Natural killer cell (primary cell): ENCODE measurements at regions not wholly inside any gene's neighbourhood (a gene's known extent, or its start where the extent isn't known, plus 50 kb on each side); places are given as distances from the start of the nearest gene placed in this dataset.

ENCODE experiments used
- ATAC-seq, 3 donors: fragments of 150-1000 bp in 2 of 3; fragments of 200-7000 bp in 1 of 3; cut with Tn5 transposase; 1 replicate in 1 of 3; 2 replicates in 2 of 3; pipeline ENCODE4 v1.10.0; 2021; ENCODE audit warnings: mild to moderate bottlenecking in 2 of 3, moderate library complexity in 2 of 3
- DNase-seq, 2 donors: peaks; one replicate each; pipeline versions ENCODE4 v3.0.0 to v3.0.0-alpha.2; 2013 to 2021; ENCODE audit warnings: mixed read lengths in 1 of 2
- H3K27ac ChIP-seq: one replicate; pipeline ENCODE4 v1.5.1; 2013; ENCODE audit warnings: mild to moderate bottlenecking, low read length
- H3K27me3 ChIP-seq: one replicate; pipeline ENCODE4 v1.6.1; 2013; ENCODE audit warnings: low read length; ENCODE audit not compliant: control insufficient read depth, insufficient read depth
- H3K36me3 ChIP-seq: one replicate; pipeline ENCODE4 v1.6.1; 2013; ENCODE audit warnings: low read length; ENCODE audit not compliant: control insufficient read depth, insufficient read depth
- H3K4me1 ChIP-seq: one replicate; pipeline ENCODE4 v1.6.1; 2013; ENCODE audit warnings: low read length; ENCODE audit not compliant: control insufficient read depth, insufficient read depth
- H3K4me3 ChIP-seq: one replicate; pipeline ENCODE4 v1.5.1; 2013; ENCODE audit warnings: low read length
- H3K9me3 ChIP-seq: one replicate; pipeline ENCODE4 v1.6.1; 2013; ENCODE audit warnings: low read length; ENCODE audit not compliant: control insufficient read depth, insufficient read depth
- H3K27ac Mint-ChIP-seq, 2 donors: one replicate each; pipeline ENCODE4 v1.8.0; 2022; ENCODE audit warnings: mild to moderate bottlenecking in 2 of 2, mixed read lengths in 2 of 2, moderate library complexity in 1 of 2
- H3K27me3 Mint-ChIP-seq, 2 donors: one replicate each; pipeline ENCODE4 v1.8.0; 2022; ENCODE audit warnings: low read depth in 2 of 2, mixed read lengths in 2 of 2
- H3K36me3 Mint-ChIP-seq: one replicate; pipeline ENCODE4 v1.8.0; 2022; ENCODE audit warnings: mixed read lengths
- H3K4me1 Mint-ChIP-seq, 2 donors: one replicate each; pipeline ENCODE4 v1.8.0; 2022; ENCODE audit warnings: mixed read lengths in 2 of 2
- H3K4me3 Mint-ChIP-seq: one replicate; pipeline ENCODE4 v1.8.0; 2022; ENCODE audit warnings: mild to moderate bottlenecking, moderate library complexity, mixed read lengths
- H3K9me3 Mint-ChIP-seq, 2 donors: one replicate each; pipeline ENCODE4 v1.8.0; 2022; ENCODE audit warnings: mixed read lengths in 2 of 2
- WGBS: methylation state at CpG from one replicate; pipeline ENCODE4 v1.1.7; 2013; ENCODE audit warnings: missing lambda C conversion rate; ENCODE audit not compliant: insufficient coverage; 5-methylcytosine and 5-hydroxymethylcytosine counted together
- intact Hi-C: fragments of 100-400 bp; cut with micrococcal nuclease; formaldehyde crosslinking; loops from one replicate; pipeline ENCODE4 v1.14.2; 2022
- TF ChIP-seq, protein P1 (sequence below): fragments of 200-600 bp; IDR thresholded peaks from one replicate; pipeline ENCODE4 v1.8.0; 2022; ENCODE audit warnings: antibody characterized with exemption

- intact Hi-C loops: no loop called here
- Histone ChIP-seq H3K4me3 (no peak overlapping the region), H3K4me1 (no peaks in the 10 kb centered on the region), H3K36me3 (no peaks in the 10 kb centered on the region), H3K9me3 (peaks cover 4% of the 10 kb centered on the region), H3K27me3 (no peaks in the 10 kb centered on the region), H3K27ac (no peak overlapping the region)
- Mint-ChIP-seq H3K9me3 (peaks cover 14 to 25% of the 10 kb centered on the region in 2 donors), H3K4me3 (no peak overlapping the region), H3K27me3 (no peaks in the 10 kb centered on the region), H3K4me1 (no peaks in the 10 kb centered on the region), H3K36me3 (no peaks in the 10 kb centered on the region), H3K27ac (no peak overlapping the region)
- DNase-seq (no peak), ATAC-seq (no peak)
- TF ChIP-seq, protein P1, sequence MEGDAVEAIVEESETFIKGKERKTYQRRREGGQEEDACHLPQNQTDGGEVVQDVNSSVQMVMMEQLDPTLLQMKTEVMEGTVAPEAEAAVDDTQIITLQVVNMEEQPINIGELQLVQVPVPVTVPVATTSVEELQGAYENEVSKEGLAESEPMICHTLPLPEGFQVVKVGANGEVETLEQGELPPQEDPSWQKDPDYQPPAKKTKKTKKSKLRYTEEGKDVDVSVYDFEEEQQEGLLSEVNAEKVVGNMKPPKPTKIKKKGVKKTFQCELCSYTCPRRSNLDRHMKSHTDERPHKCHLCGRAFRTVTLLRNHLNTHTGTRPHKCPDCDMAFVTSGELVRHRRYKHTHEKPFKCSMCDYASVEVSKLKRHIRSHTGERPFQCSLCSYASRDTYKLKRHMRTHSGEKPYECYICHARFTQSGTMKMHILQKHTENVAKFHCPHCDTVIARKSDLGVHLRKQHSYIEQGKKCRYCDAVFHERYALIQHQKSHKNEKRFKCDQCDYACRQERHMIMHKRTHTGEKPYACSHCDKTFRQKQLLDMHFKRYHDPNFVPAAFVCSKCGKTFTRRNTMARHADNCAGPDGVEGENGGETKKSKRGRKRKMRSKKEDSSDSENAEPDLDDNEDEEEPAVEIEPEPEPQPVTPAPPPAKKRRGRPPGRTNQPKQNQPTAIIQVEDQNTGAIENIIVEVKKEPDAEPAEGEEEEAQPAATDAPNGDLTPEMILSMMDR: no peak
- WGBS: 69% methylated on average over 3 of the region's 4 CpGs
Measured at GRCh38 chr7:10083766-10084165, 889.9 kb upstream of the PHF14 start.

- H3K9me3 ChIP-seq: no peaks in the 10 kb centered on the region
- no peak overlapping the region for H3K27ac Mint-ChIP-seq
- no peak overlapping the region for H3K4me3 Mint-ChIP-seq
Measured at GRCh38 chr7:10085231-10085630, 888.4 kb upstream of the PHF14 start.

GRCh38 chr7:10100572-10100971 lies 873.1 kb upstream of the PHF14 start:
- H3K4me3 Mint-ChIP-seq: no peak overlapping the region
- WGBS: 82% methylated on average over 1 of the region's 2 CpGs
- no peak overlapping the region for H3K27ac Mint-ChIP-seq
- H3K9me3 ChIP-seq: peaks cover 4% of the 10 kb centered on the region
- peaks cover 5 to 9% of the 10 kb centered on the region in 2 donors for H3K9me3 Mint-ChIP-seq
- no peaks in the 10 kb centered on the region for H3K27me3 Mint-ChIP-seq
- H3K36me3 Mint-ChIP-seq: no peaks in the 10 kb centered on the region
- no peaks in the 10 kb centered on the region for H3K4me1 ChIP-seq
- ATAC-seq (no peak), DNase-seq (no peak)
- H3K27ac ChIP-seq: no peak overlapping the region
- H3K36me3 ChIP-seq: no peaks in the 10 kb centered on the region
- TF ChIP-seq, protein P1: no peak
- no peak overlapping the region for H3K4me3 ChIP-seq
- H3K4me1 Mint-ChIP-seq: no peaks in the 10 kb centered on the region
- intact Hi-C loops: no loop called here
- H3K27me3 ChIP-seq: no peaks in the 10 kb centered on the region

More at GRCh38 chr7:10085231-10085630, 888.4 kb upstream of the PHF14 start:
- Mint-ChIP-seq H3K36me3 (no peaks in the 10 kb centered on the region), H3K9me3 (peaks cover 14 to 22% of the 10 kb centered on the region in 2 donors), H3K4me1 (no peaks in the 10 kb centered on the region), H3K27me3 (no peaks in the 10 kb centered on the region)
- DNase-seq: no peak
- intact Hi-C loops: no loop called here
- ATAC-seq: no peak
- H3K4me1 ChIP-seq: no peaks in the 10 kb centered on the region
- no peak overlapping the region for H3K4me3 ChIP-seq
- 93% methylated on average over 9 of the region's 9 CpGs for WGBS
- TF ChIP-seq, protein P1: no peak
- no peaks in the 10 kb centered on the region for H3K36me3 ChIP-seq
- H3K27me3 ChIP-seq: no peaks in the 10 kb centered on the region
- no peak overlapping the region for H3K27ac ChIP-seq

GRCh38 chr7:10101351-10101750 lies 872.3 kb upstream of the PHF14 start:
- intact Hi-C loops: no loop called here
- H3K4me3 ChIP-seq: no peak overlapping the region
- no peaks in the 10 kb centered on the region for H3K4me1 ChIP-seq
- no peaks in the 10 kb centered on the region for H3K27me3 Mint-ChIP-seq
- H3K9me3 Mint-ChIP-seq: peaks cover 5 to 9% of the 10 kb centered on the region in 2 donors
- peaks cover 4% of the 10 kb centered on the region for H3K9me3 ChIP-seq
- ATAC-seq (no peak), DNase-seq (no peak)
- H3K27ac ChIP-seq: no peak overlapping the region
- 81% methylated on average over 2 of the region's 2 CpGs for WGBS
- no peaks in the 10 kb centered on the region for H3K4me1 Mint-ChIP-seq
- H3K36me3 Mint-ChIP-seq: no peaks in the 10 kb centered on the region
- no peak overlapping the region for H3K27ac Mint-ChIP-seq
- H3K27me3 ChIP-seq: no peaks in the 10 kb centered on the region
- TF ChIP-seq, protein P1: no peak
- no peaks in the 10 kb centered on the region for H3K36me3 ChIP-seq
- no peak overlapping the region for H3K4me3 Mint-ChIP-seq
